OCI-LY3 (cell line): ENCODE measurements at regions not wholly inside any gene's neighbourhood (a gene's known extent, or its start where the extent isn't known, plus 50 kb on each side); places are given as distances from the start of the nearest gene placed in this dataset.

ENCODE experiments used
- EZH2phosphoT487 ChIP-seq: fragments of 200-600 bp; shearing (Covaris generic); IDR thresholded peaks from 2 replicates; pipeline ENCODE4 v1.6.1; 2018; ENCODE audit warnings: antibody characterized with exemption, mixed run types, low read depth
- TF ChIP-seq, protein P1 (sequence below): fragments of 200-600, 300-600 bp; sonication (generic); IDR thresholded peaks from 2 replicates; pipeline ENCODE4 v1.5.1; 2014; ENCODE audit warnings: antibody characterized with exemption, low read length, low read depth

DNA sequence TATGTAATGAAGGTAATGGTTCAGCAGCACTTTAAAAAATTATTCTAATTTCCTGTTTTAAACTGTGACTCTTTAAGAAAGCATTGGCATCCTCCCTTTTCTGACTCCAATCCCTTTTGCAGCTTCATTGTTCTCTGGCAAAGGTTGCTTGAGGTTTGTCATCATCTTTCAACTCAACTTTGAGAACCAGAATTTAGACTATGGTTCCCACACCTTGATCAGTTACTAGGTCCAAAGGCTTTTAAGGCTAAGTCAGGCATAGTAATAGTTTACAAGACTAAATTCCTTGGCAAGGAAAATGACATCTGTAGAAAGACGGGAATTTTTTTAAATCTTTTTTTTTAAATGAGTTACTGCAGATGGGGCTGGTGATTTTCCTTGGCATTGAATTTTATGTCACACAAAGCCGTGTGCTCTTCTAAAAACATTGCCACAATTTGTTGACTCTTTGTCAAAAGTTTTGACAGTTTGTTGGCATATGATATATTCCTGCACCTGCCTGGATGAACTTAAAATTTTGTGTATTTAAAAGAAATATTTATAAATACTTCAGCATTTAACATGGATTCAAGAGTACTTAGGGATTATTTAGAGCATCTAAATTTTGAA lies 451.0 kb downstream of the MEIS1 start:
- TF ChIP-seq, protein P1, sequence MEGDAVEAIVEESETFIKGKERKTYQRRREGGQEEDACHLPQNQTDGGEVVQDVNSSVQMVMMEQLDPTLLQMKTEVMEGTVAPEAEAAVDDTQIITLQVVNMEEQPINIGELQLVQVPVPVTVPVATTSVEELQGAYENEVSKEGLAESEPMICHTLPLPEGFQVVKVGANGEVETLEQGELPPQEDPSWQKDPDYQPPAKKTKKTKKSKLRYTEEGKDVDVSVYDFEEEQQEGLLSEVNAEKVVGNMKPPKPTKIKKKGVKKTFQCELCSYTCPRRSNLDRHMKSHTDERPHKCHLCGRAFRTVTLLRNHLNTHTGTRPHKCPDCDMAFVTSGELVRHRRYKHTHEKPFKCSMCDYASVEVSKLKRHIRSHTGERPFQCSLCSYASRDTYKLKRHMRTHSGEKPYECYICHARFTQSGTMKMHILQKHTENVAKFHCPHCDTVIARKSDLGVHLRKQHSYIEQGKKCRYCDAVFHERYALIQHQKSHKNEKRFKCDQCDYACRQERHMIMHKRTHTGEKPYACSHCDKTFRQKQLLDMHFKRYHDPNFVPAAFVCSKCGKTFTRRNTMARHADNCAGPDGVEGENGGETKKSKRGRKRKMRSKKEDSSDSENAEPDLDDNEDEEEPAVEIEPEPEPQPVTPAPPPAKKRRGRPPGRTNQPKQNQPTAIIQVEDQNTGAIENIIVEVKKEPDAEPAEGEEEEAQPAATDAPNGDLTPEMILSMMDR = no peak
- TF ChIP-seq EZH2phosphoT487 = no peak
